ENCODE measurements at regions not wholly inside any gene's neighbourhood (a gene's known extent, or its start where the extent isn't known, plus 50 kb on each side); places are given as distances from the start of the nearest gene placed in this dataset.

DNA sequence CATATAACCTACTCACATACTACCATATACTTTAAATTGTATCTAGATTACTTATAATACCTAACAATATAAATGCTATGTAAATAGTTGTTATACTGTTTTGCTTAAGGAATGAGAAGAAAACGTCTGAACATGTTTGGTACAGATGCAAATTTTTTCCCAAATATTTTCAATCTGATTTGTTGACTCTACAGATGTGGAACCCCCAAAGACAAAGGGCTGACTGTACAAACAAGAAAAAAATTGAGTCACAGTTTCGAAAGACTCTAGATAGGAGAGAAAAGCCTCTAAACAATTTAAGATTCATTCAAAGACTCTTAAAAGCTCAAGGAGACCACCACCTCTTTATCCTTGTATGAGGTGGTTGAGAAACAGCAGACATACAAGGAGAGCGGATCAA lies 142.8 kb downstream of the SLC7A11 start:
- TF ChIP-seq NFYA (IDR thresholded peaks at IDR 0.05; ENCODE audit: borderline replicate concordance, low read depth, low read length) = no peak
- TF ChIP-seq, protein P1, sequence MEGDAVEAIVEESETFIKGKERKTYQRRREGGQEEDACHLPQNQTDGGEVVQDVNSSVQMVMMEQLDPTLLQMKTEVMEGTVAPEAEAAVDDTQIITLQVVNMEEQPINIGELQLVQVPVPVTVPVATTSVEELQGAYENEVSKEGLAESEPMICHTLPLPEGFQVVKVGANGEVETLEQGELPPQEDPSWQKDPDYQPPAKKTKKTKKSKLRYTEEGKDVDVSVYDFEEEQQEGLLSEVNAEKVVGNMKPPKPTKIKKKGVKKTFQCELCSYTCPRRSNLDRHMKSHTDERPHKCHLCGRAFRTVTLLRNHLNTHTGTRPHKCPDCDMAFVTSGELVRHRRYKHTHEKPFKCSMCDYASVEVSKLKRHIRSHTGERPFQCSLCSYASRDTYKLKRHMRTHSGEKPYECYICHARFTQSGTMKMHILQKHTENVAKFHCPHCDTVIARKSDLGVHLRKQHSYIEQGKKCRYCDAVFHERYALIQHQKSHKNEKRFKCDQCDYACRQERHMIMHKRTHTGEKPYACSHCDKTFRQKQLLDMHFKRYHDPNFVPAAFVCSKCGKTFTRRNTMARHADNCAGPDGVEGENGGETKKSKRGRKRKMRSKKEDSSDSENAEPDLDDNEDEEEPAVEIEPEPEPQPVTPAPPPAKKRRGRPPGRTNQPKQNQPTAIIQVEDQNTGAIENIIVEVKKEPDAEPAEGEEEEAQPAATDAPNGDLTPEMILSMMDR (IDR thresholded peaks at IDR 0.05 in 2 of 3, conservative IDR thresholded peaks at IDR 0.05 in 1 of 3; ENCODE audit: control insufficient read depth in 2 of 3, extremely low read depth in 1 of 3, insufficient read depth in 1 of 3, low read depth in 3 of 3, low read length in 3 of 3) = no peak
- no peak for TF ChIP-seq POLR2A (IDR thresholded peaks at IDR 0.05; ENCODE audit: low read depth, low read length)
- no peak for TF ChIP-seq BHLHE40 (IDR thresholded peaks at IDR 0.05; ENCODE audit: borderline replicate concordance in 1 of 2, low read depth in 2 of 2, low read length in 1 of 2)
- TF ChIP-seq, protein P2, sequence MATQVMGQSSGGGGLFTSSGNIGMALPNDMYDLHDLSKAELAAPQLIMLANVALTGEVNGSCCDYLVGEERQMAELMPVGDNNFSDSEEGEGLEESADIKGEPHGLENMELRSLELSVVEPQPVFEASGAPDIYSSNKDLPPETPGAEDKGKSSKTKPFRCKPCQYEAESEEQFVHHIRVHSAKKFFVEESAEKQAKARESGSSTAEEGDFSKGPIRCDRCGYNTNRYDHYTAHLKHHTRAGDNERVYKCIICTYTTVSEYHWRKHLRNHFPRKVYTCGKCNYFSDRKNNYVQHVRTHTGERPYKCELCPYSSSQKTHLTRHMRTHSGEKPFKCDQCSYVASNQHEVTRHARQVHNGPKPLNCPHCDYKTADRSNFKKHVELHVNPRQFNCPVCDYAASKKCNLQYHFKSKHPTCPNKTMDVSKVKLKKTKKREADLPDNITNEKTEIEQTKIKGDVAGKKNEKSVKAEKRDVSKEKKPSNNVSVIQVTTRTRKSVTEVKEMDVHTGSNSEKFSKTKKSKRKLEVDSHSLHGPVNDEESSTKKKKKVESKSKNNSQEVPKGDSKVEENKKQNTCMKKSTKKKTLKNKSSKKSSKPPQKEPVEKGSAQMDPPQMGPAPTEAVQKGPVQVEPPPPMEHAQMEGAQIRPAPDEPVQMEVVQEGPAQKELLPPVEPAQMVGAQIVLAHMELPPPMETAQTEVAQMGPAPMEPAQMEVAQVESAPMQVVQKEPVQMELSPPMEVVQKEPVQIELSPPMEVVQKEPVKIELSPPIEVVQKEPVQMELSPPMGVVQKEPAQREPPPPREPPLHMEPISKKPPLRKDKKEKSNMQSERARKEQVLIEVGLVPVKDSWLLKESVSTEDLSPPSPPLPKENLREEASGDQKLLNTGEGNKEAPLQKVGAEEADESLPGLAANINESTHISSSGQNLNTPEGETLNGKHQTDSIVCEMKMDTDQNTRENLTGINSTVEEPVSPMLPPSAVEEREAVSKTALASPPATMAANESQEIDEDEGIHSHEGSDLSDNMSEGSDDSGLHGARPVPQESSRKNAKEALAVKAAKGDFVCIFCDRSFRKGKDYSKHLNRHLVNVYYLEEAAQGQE (IDR thresholded peaks at IDR 0.05; ENCODE audit: low read depth, low read length) = no peak
- no peak for TF ChIP-seq ZSCAN29 (IDR thresholded peaks at IDR 0.05)
- no peak for TF ChIP-seq POLR2AphosphoS5 (IDR thresholded peaks at IDR 0.05; ENCODE audit: low read length)
- TF ChIP-seq JUND (IDR thresholded peaks at IDR 0.05; ENCODE audit: low read depth, low read length) = no peak
- no peak for TF ChIP-seq MYC (IDR thresholded peaks at IDR 0.05; ENCODE audit: insufficient read depth, insufficient read length, insufficient replicate concordance, low read length, severe bottlenecking)
- TF ChIP-seq EZH2 (IDR thresholded peaks at IDR 0.05; ENCODE audit: borderline replicate concordance, control insufficient read depth, low read depth, low read length) = no peak
- no peak for TF ChIP-seq TARDBP (IDR thresholded peaks at IDR 0.05; ENCODE audit: borderline replicate concordance)
- TF ChIP-seq CHD1 (IDR thresholded peaks at IDR 0.05; ENCODE audit: low read depth, low read length) = no peak

Data from GM12878 (cell line).